Breast epithelium (tissue), 4 donors: ENCODE measurements at regions not wholly inside any gene's neighbourhood (a gene's known extent, or its start where the extent isn't known, plus 50 kb on each side); places are given as distances from the start of the nearest gene placed in this dataset.

ENCODE experiments used
- DNase-seq, 2 donors: peaks; one replicate each; pipeline ENCODE4 v3.0.0-alpha.2; 2019; ENCODE audit warnings: low spot score in 2 of 2
- H3K27ac ChIP-seq, 2 donors: fragments of 200-600 bp; sonication (generic) in 1 of 2; one replicate each; pipeline ENCODE4 v1.5.1; 2016 to 2019; ENCODE audit warnings: mild to moderate bottlenecking in 1 of 2
- H3K27me3 ChIP-seq, 2 donors: fragments of 200-600 bp; sonication (generic) in 1 of 2; one replicate each; pipeline versions ENCODE4 v1.5.1 to v1.6.0; 2017 to 2019; ENCODE audit warnings: control low read depth in 1 of 2, mild to moderate bottlenecking in 1 of 2
- H3K36me3 ChIP-seq: fragments of 200-600 bp; one replicate; pipeline ENCODE4 v1.5.1; 2019
- H3K4me1 ChIP-seq, 2 donors: fragments of 200-600 bp; sonication (generic); one replicate each; pipeline ENCODE4 v1.5.1; 2016 to 2019; ENCODE audit warnings: control low read depth in 1 of 2
- H3K4me3 ChIP-seq, 3 donors: fragments of 200-600 bp; sonication (generic); 1 replicate in 2 of 3; 2 replicates in 1 of 3; pipeline ENCODE4 v1.5.1; 2016 to 2019; ENCODE audit warnings: mild to moderate bottlenecking in 3 of 3, moderate library complexity in 2 of 3
- H3K9me3 ChIP-seq, 2 donors: fragments of 200-600 bp; sonication (generic) in 1 of 2; one replicate each; pipeline ENCODE4 v1.5.1; 2016 to 2019; ENCODE audit warnings: control low read depth in 1 of 2
- POLR2A ChIP-seq: fragments of 450-650 bp; IDR thresholded peaks from one replicate; pipeline ENCODE4 v1.6.1; 2016; ENCODE audit warnings: antibody characterized with exemption, mild to moderate bottlenecking, moderate library complexity
- POLR2AphosphoS5 ChIP-seq, 3 donors: sonication (generic); formaldehyde crosslinking; IDR thresholded peaks; one replicate each; pipeline ENCODE4 v1.6.1; 2017; ENCODE audit warnings: antibody characterized with exemption in 3 of 3
- intact Hi-C: fragments of 100-400 bp; cut with DNase I; formaldehyde crosslinking; loops from one replicate; pipeline ENCODE4 v1.15.1; 2023; ENCODE audit warnings: low total_unique reads
- TF ChIP-seq, protein P1 (sequence below), 3 donors: fragments of 450-650 bp; IDR thresholded peaks; one replicate each; pipeline ENCODE4 v1.5.1; 2016 to 2017; ENCODE audit warnings: antibody characterized with exemption in 3 of 3, mild to moderate bottlenecking in 3 of 3, moderate library complexity in 3 of 3

DNA sequence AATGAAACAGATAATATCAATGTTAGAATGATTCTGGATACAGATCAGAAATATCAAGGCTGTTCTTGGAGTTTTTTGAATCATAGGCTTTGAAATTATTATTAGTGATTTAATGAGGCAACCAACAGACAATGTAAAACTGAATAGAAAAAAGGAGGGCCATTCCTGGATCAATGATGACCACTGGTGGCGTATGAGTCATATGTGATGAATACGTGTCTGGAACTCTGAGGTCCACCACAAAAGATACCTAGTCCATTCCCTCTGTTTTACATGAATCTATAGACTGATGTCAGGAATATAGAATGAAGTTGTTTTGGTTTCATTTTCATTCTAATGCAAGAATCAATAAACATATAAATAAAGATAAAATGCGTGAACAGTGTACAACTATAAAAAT lies 78.3 kb upstream of the RTL1 start:
- no peak for DNase-seq
- TF ChIP-seq, protein P1, sequence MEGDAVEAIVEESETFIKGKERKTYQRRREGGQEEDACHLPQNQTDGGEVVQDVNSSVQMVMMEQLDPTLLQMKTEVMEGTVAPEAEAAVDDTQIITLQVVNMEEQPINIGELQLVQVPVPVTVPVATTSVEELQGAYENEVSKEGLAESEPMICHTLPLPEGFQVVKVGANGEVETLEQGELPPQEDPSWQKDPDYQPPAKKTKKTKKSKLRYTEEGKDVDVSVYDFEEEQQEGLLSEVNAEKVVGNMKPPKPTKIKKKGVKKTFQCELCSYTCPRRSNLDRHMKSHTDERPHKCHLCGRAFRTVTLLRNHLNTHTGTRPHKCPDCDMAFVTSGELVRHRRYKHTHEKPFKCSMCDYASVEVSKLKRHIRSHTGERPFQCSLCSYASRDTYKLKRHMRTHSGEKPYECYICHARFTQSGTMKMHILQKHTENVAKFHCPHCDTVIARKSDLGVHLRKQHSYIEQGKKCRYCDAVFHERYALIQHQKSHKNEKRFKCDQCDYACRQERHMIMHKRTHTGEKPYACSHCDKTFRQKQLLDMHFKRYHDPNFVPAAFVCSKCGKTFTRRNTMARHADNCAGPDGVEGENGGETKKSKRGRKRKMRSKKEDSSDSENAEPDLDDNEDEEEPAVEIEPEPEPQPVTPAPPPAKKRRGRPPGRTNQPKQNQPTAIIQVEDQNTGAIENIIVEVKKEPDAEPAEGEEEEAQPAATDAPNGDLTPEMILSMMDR (IDR thresholded peaks at IDR 0.05) = no peak
- TF ChIP-seq POLR2AphosphoS5 (IDR thresholded peaks at IDR 0.05) = no peak
- no peak for TF ChIP-seq POLR2A
- Histone ChIP-seq H3K36me3 (no peaks in the 10 kb centered on the region), H3K27me3 (no peaks in the 10 kb centered on the region), H3K4me3 (no peak overlapping the region), H3K27ac (no peak overlapping the region), H3K9me3 (no peaks in the 10 kb centered on the region), H3K4me1 (no peaks in the 10 kb centered on the region)
- intact Hi-C loops = no loop called here

DNA sequence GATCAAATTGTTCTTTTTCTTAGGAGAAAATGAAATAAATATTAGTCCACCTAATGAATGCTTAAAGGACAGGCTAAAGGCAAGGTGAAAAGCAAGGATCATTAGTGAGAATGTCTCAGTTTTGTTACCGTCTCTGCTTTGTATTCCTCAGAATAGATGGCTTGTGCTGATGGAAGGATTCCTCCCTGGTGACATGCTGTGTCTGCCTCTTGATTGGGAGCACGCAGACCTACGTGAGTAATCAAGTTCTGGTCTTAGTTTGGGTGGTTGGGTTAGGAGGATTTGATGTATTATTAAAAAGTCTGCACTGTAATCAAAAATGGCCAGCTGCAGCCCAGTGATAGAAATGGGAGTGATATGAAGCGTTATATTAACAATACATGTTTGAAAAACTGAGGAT lies 78.8 kb upstream of the RTL1 start:
- H3K27ac ChIP-seq = no peak overlapping the region
- H3K4me1 ChIP-seq = no peaks in the 10 kb centered on the region
- H3K4me3 ChIP-seq = no peak overlapping the region
- H3K36me3 ChIP-seq = no peaks in the 10 kb centered on the region
- no peaks in the 10 kb centered on the region for H3K27me3 ChIP-seq
- H3K9me3 ChIP-seq = no peaks in the 10 kb centered on the region
- no peak for TF ChIP-seq POLR2AphosphoS5 (IDR thresholded peaks at IDR 0.05)
- TF ChIP-seq, protein P1 (IDR thresholded peaks at IDR 0.05) = no peak
- TF ChIP-seq POLR2A = no peak
- intact Hi-C loops = no loop called here
- no peak for DNase-seq

DNA sequence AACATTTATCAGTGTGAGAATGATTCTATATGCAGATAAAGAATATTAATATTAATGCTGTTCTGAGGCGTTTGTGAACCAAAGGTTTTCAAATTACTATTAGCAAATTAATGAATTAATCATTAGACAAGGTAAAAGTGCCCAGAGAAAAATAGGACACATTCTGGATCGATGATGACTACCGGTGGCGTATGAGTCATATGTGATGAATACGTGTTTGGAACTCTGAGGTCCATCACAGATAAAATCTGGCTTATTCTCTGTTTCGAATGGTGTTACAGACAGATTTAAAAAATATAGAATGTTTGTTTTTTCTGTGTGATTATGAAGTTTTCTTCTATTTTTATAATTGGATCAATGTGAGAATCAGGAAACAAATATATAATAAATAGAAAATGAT lies 79.2 kb upstream of the RTL1 start:
- TF ChIP-seq POLR2AphosphoS5 (IDR thresholded peaks at IDR 0.05) (no peak), POLR2A (no peak)
- TF ChIP-seq, protein P1 (IDR thresholded peaks at IDR 0.05) = no peak
- H3K27me3 ChIP-seq = no peaks in the 10 kb centered on the region
- no peak for DNase-seq
- no peak overlapping the region for H3K4me3 ChIP-seq
- no peak overlapping the region for H3K27ac ChIP-seq
- no peaks in the 10 kb centered on the region for H3K9me3 ChIP-seq
- intact Hi-C loops = no loop called here
- no peaks in the 10 kb centered on the region for H3K36me3 ChIP-seq
- H3K4me1 ChIP-seq = no peaks in the 10 kb centered on the region

DNA sequence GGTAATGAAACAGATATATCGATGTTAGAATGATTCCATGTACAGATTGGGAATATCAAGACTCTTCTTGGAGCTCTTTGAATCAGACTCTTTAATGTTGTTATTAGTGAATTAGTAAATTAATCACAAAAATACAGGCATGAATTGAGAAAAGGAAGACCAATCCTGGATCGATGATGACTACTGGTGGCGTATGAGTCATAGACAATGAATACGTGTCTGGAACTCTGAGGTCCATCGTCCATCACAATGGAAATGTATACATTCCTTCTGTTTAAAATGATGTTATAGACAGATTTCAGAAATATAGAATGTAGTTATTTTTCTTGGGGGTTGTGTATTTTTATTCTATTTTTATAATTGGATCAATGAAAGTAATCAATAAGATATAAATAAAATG lies 80.2 kb upstream of the RTL1 start:
- H3K36me3 ChIP-seq = no peaks in the 10 kb centered on the region
- H3K4me3 ChIP-seq = no peak overlapping the region
- DNase-seq = no peak
- TF ChIP-seq POLR2AphosphoS5 (IDR thresholded peaks at IDR 0.05) = no peak
- no peak for TF ChIP-seq POLR2A
- TF ChIP-seq, protein P1 (IDR thresholded peaks at IDR 0.05) = no peak
- H3K9me3 ChIP-seq = no peaks in the 10 kb centered on the region
- no peaks in the 10 kb centered on the region for H3K4me1 ChIP-seq
- no peaks in the 10 kb centered on the region for H3K27me3 ChIP-seq
- H3K27ac ChIP-seq = no peak overlapping the region
- intact Hi-C loops = no loop called here

DNA sequence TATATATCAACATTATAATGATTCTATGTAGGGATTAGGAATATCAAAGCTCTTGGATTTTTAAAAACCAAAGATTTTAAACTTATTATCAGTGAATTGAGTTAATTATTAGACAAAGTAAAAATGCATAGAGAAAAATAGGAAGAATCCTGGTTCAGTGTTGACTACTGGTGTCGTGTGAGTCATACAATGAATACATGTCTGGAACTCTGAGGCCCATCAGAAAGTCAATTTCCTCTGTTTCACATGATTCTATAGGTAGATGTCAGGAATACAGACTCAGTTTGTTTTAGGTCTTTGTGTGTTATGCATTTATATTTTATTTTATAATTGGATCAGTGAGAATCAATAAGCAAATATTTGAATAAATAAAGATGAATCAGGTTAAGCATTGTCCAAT lies 84.5 kb upstream of the RTL1 start:
- no peaks in the 10 kb centered on the region for H3K4me1 ChIP-seq
- no peak for DNase-seq
- intact Hi-C loops = no loop called here
- H3K27ac ChIP-seq = no peak overlapping the region
- no peaks in the 10 kb centered on the region for H3K27me3 ChIP-seq
- no peak overlapping the region for H3K4me3 ChIP-seq
- no peak for TF ChIP-seq POLR2AphosphoS5 (IDR thresholded peaks at IDR 0.05)
- TF ChIP-seq POLR2A = no peak
- TF ChIP-seq, protein P1 (IDR thresholded peaks at IDR 0.05) = no peak
- H3K9me3 ChIP-seq = no peaks in the 10 kb centered on the region
- no peaks in the 10 kb centered on the region for H3K36me3 ChIP-seq
